Prostate gland (tissue), 2 donors: ENCODE measurements at regions not wholly inside any gene's neighbourhood (a gene's known extent, or its start where the extent isn't known, plus 50 kb on each side); places are given as distances from the start of the nearest gene placed in this dataset.

Experiments used
- POLR2A ChIP-seq: fragments of 450-650 bp; IDR thresholded peaks from one replicate; pipeline ENCODE4 v1.6.1; 2016; ENCODE audit warnings: antibody characterized with exemption, mild to moderate bottlenecking
- POLR2AphosphoS5 ChIP-seq: sonication (generic); formaldehyde crosslinking; IDR thresholded peaks from one replicate; pipeline ENCODE4 v1.6.1; 2017; ENCODE audit warnings: antibody characterized with exemption
- TF ChIP-seq, protein P1 (sequence below), 4 experiments: fragments of 200-600 bp in 2 of 4; fragments of 450-650 bp in 2 of 4; sonication (generic) in 2 of 4; IDR thresholded peaks; 1 replicate in 3 of 4; 2 replicates in 1 of 4; pipeline ENCODE4 v1.5.1; 2016 to 2019; ENCODE audit warnings: antibody characterized with exemption in 4 of 4, mild to moderate bottlenecking in 2 of 4, moderate library complexity in 2 of 4

DNA sequence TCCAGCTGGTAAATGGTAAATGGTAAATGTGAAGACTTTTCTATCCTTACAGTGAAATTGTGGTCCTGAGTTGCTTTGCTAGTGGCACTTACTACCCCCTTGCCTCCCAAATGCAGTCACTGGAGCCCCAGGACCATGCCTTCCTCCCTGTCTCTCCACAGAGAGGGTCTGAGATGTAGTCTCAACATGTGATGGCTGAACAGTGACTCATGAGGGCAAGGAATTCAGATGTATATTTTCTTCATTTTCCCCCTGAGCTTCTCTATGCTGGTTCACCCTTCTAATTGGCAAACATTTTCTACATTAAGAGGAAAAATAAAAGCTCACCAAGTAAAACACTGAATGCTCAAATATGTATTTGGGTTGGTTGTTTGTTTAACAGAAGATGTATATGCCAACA is 232.0 kb downstream of the SH3BP4 start:
- TF ChIP-seq, protein P1, sequence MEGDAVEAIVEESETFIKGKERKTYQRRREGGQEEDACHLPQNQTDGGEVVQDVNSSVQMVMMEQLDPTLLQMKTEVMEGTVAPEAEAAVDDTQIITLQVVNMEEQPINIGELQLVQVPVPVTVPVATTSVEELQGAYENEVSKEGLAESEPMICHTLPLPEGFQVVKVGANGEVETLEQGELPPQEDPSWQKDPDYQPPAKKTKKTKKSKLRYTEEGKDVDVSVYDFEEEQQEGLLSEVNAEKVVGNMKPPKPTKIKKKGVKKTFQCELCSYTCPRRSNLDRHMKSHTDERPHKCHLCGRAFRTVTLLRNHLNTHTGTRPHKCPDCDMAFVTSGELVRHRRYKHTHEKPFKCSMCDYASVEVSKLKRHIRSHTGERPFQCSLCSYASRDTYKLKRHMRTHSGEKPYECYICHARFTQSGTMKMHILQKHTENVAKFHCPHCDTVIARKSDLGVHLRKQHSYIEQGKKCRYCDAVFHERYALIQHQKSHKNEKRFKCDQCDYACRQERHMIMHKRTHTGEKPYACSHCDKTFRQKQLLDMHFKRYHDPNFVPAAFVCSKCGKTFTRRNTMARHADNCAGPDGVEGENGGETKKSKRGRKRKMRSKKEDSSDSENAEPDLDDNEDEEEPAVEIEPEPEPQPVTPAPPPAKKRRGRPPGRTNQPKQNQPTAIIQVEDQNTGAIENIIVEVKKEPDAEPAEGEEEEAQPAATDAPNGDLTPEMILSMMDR (IDR thresholded peaks at IDR 0.05), result no peak
- no peak for TF ChIP-seq POLR2A
- TF ChIP-seq POLR2AphosphoS5, result no peak
